Loucy (cell line): ENCODE measurements at regions not wholly inside any gene's neighbourhood (a gene's known extent, or its start where the extent isn't known, plus 50 kb on each side); places are given as distances from the start of the nearest gene placed in this dataset.
"Not testable (repeated sequence)": the region's sequence is repeated elsewhere in the genome, so short reads cannot be mapped to it uniquely, and the experiment has no call there.

Experiments used
- H2AFZ ChIP-seq: fragments of 200-600 bp; sonication (generic); 2 replicates; pipeline ENCODE4 v1.6.0; 2016; ENCODE audit warnings: antibody characterized with exemption, mild to moderate bottlenecking, low read length, moderate library complexity
- H3F3A ChIP-seq: fragments of 200-600 bp; 2 replicates; pipeline ENCODE4 v1.6.0; 2016; ENCODE audit warnings: antibody characterized with exemption, low read depth, mild to moderate bottlenecking
- H3K27me3 ChIP-seq: fragments of 200-600 bp; sonication (generic); 2 replicates; pipeline ENCODE4 v1.6.1; 2014; ENCODE audit warnings: low read length, mild to moderate bottlenecking; ENCODE audit not compliant: insufficient read depth, poor library complexity, severe bottlenecking
- H3K36me3 ChIP-seq: fragments of 200-600 bp; sonication (generic); 2 replicates; pipeline ENCODE4 v1.6.1; 2016; ENCODE audit warnings: low read length; ENCODE audit not compliant: insufficient read depth
- H3K4me1 ChIP-seq: fragments of 200-600 bp; sonication (generic); 2 replicates; pipeline ENCODE4 v1.5.1; 2014; ENCODE audit warnings: low read length, mild to moderate bottlenecking; ENCODE audit not compliant: insufficient read depth, poor library complexity, severe bottlenecking
- H3K4me2 ChIP-seq: fragments of 200-600 bp; sonication (generic); 2 replicates; pipeline ENCODE4 v1.6.0; 2014; ENCODE audit warnings: antibody characterized with exemption, low read length, low read depth, mild to moderate bottlenecking; ENCODE audit not compliant: poor library complexity, severe bottlenecking
- H3K4me3 ChIP-seq: fragments of 200-600 bp; sonication (generic); 2 replicates; pipeline ENCODE4 v1.5.1; 2014; ENCODE audit warnings: low read length, mild to moderate bottlenecking, mixed read lengths; ENCODE audit not compliant: poor library complexity, severe bottlenecking
- H3K79me2 ChIP-seq: fragments of 200-600 bp; sonication (generic); 2 replicates; pipeline ENCODE4 v1.6.1; 2014; ENCODE audit warnings: low read length; ENCODE audit not compliant: insufficient read depth
- H3K9ac ChIP-seq: fragments of 200-600 bp; sonication (generic); 2 replicates; pipeline ENCODE4 v1.6.0; 2014; ENCODE audit warnings: mild to moderate bottlenecking, low read depth, low read length, moderate library complexity; ENCODE audit not compliant: poor library complexity, severe bottlenecking
- H3K9me2 ChIP-seq: fragments of 200-600 bp; sonication (generic); replicated peaks from 2 replicates; pipeline ENCODE4 v1.6.1; 2016; ENCODE audit warnings: low read depth, low read length, mixed read lengths
- H3K9me3 ChIP-seq: fragments of 200-600 bp; sonication (generic); 2 replicates; pipeline ENCODE4 v1.6.1; 2014; ENCODE audit warnings: mild to moderate bottlenecking, antibody characterized with exemption, low read length, low read depth; ENCODE audit not compliant: insufficient read depth
- H4K20me1 ChIP-seq: fragments of 200-600 bp; sonication (generic); 2 replicates; pipeline ENCODE4 v1.6.0; 2014; ENCODE audit warnings: antibody characterized with exemption, low read length, mild to moderate bottlenecking; ENCODE audit not compliant: insufficient read depth, poor library complexity, severe bottlenecking
- EZH2phosphoT487 ChIP-seq: fragments of 200-600 bp; IDR thresholded peaks from 2 replicates; pipeline ENCODE4 v1.6.1; 2018; ENCODE audit warnings: antibody characterized with exemption, mild to moderate bottlenecking, moderate library complexity, borderline replicate concordance
- TF ChIP-seq, protein P1 (sequence below): fragments of 200-600 bp; sonication (generic); conservative IDR thresholded peaks from 2 replicates; pipeline ENCODE4 v1.5.1; 2014; ENCODE audit warnings: mild to moderate bottlenecking, antibody characterized with exemption, low read length

DNA sequence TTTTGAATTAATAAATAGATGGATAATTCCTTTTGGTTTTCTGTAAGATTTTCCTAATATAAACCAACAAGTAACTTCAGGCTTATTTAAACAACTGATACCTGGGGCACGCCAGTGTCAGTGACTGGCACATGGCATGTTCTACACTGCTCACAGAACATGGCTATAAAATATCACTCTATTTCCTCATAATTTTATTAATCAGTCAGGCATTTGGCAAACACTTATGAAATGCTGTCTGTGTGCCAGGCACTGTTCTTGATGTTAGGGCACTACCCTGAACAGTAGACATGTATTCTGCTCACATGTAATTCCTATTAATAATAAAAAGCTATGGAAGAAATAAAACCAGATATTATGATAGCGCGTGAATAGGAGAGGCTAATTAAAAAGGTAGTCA is 661.0 kb downstream of the DTWD2 start:
- no peaks in the 10 kb centered on the region for H3K36me3 ChIP-seq
- H3K4me3 ChIP-seq = no peak overlapping the region
- no peaks in the 10 kb centered on the region for H3K9me2 ChIP-seq
- H3K27me3 ChIP-seq = no peaks in the 10 kb centered on the region
- no peak overlapping the region for H3K9ac ChIP-seq
- no peak overlapping the region for H3K4me2 ChIP-seq
- no peaks in the 10 kb centered on the region for H3K79me2 ChIP-seq
- H3K9me3 ChIP-seq = no peaks in the 10 kb centered on the region
- H4K20me1 ChIP-seq = no peaks in the 10 kb centered on the region
- no peaks in the 10 kb centered on the region for H3F3A ChIP-seq
- H2AFZ ChIP-seq = no peak overlapping the region
- no peaks in the 10 kb centered on the region for H3K4me1 ChIP-seq
- no peak for TF ChIP-seq EZH2phosphoT487
- TF ChIP-seq, protein P1, sequence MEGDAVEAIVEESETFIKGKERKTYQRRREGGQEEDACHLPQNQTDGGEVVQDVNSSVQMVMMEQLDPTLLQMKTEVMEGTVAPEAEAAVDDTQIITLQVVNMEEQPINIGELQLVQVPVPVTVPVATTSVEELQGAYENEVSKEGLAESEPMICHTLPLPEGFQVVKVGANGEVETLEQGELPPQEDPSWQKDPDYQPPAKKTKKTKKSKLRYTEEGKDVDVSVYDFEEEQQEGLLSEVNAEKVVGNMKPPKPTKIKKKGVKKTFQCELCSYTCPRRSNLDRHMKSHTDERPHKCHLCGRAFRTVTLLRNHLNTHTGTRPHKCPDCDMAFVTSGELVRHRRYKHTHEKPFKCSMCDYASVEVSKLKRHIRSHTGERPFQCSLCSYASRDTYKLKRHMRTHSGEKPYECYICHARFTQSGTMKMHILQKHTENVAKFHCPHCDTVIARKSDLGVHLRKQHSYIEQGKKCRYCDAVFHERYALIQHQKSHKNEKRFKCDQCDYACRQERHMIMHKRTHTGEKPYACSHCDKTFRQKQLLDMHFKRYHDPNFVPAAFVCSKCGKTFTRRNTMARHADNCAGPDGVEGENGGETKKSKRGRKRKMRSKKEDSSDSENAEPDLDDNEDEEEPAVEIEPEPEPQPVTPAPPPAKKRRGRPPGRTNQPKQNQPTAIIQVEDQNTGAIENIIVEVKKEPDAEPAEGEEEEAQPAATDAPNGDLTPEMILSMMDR = no peak

DNA sequence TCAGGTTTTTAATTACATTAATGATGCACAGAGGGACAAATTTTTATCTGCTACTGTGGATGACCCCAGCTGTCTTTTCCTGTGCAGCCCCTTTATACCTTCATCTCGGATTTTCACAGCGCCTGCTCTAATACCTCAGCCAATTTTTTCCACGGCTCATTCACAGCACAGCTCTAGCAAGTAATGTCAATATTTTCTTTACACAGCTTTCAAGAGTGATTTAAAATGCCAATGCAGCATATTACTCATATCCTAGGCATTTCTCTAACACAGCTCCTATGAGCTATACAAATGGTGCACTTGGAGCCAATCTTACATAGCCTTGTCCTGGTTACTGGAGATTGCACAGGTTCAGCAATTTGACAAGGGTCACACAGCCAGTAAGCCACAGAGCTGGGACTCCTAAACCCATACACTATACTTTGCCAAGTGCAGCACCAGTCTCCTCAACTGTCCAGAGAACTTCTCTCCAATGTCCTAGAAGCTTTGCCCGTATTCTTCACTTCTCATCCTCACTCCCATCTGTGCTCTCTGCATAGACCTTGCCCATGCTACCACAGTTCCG is 661.8 kb downstream of the DTWD2 start:
- Histone ChIP-seq H3K4me1 (no peaks in the 10 kb centered on the region), H3K4me2 (no peak overlapping the region), H3K9me3 (no peaks in the 10 kb centered on the region), H3F3A (no peaks in the 10 kb centered on the region), H3K36me3 (no peaks in the 10 kb centered on the region), H3K9ac (no peak overlapping the region), H3K9me2 (no peaks in the 10 kb centered on the region), H3K27me3 (no peaks in the 10 kb centered on the region), H3K79me2 (no peaks in the 10 kb centered on the region), H4K20me1 (no peaks in the 10 kb centered on the region), H2AFZ (no peak overlapping the region), H3K4me3 (no peak overlapping the region)
- no peak for TF ChIP-seq EZH2phosphoT487

DNA sequence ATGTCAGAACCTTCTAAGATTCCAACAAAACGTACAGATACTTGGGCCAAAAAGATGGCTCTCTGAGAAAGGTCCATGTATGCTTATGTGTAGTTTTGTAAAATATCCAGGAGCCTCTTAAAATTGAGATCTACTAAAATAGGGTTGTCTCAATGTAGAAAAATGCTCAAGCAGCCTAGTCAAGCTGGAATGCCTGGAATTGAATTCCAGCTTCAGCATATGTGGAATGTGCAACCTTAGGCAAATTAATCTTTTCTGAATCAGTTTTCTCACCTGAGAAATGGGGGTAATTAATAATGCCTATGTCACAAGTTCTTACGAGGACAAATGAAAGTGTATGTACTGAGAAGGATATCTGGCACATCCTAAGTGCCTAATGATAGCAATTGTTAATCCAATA is 662.4 kb downstream of the DTWD2 start:
- H3F3A ChIP-seq = no peaks in the 10 kb centered on the region
- H2AFZ ChIP-seq = no peak overlapping the region
- no peaks in the 10 kb centered on the region for H3K36me3 ChIP-seq
- no peaks in the 10 kb centered on the region for H4K20me1 ChIP-seq
- no peaks in the 10 kb centered on the region for H3K4me1 ChIP-seq
- no peaks in the 10 kb centered on the region for H3K9me3 ChIP-seq
- no peaks in the 10 kb centered on the region for H3K9me2 ChIP-seq
- TF ChIP-seq, protein P1 = no peak
- TF ChIP-seq EZH2phosphoT487 = no peak
- H3K4me3 ChIP-seq = no peak overlapping the region
- no peaks in the 10 kb centered on the region for H3K27me3 ChIP-seq
- no peak overlapping the region for H3K4me2 ChIP-seq
- no peak overlapping the region for H3K9ac ChIP-seq
- no peaks in the 10 kb centered on the region for H3K79me2 ChIP-seq

DNA sequence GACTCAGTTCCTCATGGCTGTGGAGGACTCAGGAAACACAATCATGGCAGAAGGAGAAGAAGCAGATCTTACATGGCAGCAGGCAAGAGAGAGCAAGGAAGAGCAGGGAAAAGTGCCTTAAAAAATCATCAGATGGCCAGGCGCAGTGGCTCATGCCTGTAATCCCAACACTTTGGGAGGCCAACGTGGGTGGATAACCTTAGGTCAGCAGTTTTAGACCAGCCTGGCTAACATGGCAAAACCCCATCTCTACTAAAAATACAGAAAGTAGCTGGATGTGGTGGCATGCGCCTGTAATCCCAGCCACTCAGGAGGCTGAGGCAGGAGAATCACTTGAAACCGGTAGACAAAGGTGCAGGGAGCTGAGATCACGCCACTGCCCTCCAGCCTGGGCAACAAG is 664.6 kb downstream of the DTWD2 start:
- not testable (repeated sequence) for H3K9ac ChIP-seq, H3K4me2 ChIP-seq, H3K9me3 ChIP-seq, H3K4me3 ChIP-seq, H4K20me1 ChIP-seq, H3K4me1 ChIP-seq, H3K27me3 ChIP-seq, H3K79me2 ChIP-seq, H2AFZ ChIP-seq, H3K9me2 ChIP-seq, H3K36me3 ChIP-seq, H3F3A ChIP-seq
